ENCODE measurements at regions not wholly inside any gene's neighbourhood (a gene's known extent, or its start where the extent isn't known, plus 50 kb on each side); places are given as distances from the start of the nearest gene placed in this dataset.
"Not testable (repeated sequence)": the region's sequence is repeated elsewhere in the genome, so short reads cannot be mapped to it uniquely, and the experiment has no call there.

- no peak for DNase-seq
These were observed 149.1 kb upstream of the PIK3R1 start for GRCh38 chr5:68066277-68066955.

- not testable (repeated sequence) for DNase-seq
These were observed 150.2 kb upstream of the PIK3R1 start for GRCh38 chr5:68065321-68065720.

GRCh38 chr5:68060382-68060781 is 155.2 kb upstream of the PIK3R1 start:
- DNase-seq = no peak

- no peak for DNase-seq
These were observed 158.4 kb upstream of the PIK3R1 start for GRCh38 chr5:68057191-68057590.

- no peak for DNase-seq
These were observed 159.9 kb upstream of the PIK3R1 start for GRCh38 chr5:68055686-68056085.

- DNase-seq = no peak
These were observed 160.9 kb upstream of the PIK3R1 start for GRCh38 chr5:68054638-68055037.

- no peak for DNase-seq
These were observed 162.4 kb upstream of the PIK3R1 start for GRCh38 chr5:68053202-68053601.

- no peak for DNase-seq
These were observed 166.4 kb upstream of the PIK3R1 start for GRCh38 chr5:68049053-68049713.

- peak in 1 of 2 donors; percentile 12 for DNase-seq
These were observed 167.0 kb upstream of the PIK3R1 start for GRCh38 chr5:68048516-68048915.

- not testable (repeated sequence) for DNase-seq
These were observed 167.5 kb upstream of the PIK3R1 start for GRCh38 chr5:68048054-68048453.

- no peak for DNase-seq
These were observed 168.5 kb upstream of the PIK3R1 start for GRCh38 chr5:68047035-68047434.

GRCh38 chr5:68046445-68046844 is 169.1 kb upstream of the PIK3R1 start:
- peak; percentile 83 to 84 for DNase-seq

- peak; percentile 7 to 39 for DNase-seq
These were observed 174.3 kb upstream of the PIK3R1 start for GRCh38 chr5:68041293-68041692.

- peak; percentile 62 to 73 for DNase-seq
These were observed 178.0 kb upstream of the PIK3R1 start for GRCh38 chr5:68037546-68037945.

- no peak for DNase-seq
These were observed 181.5 kb upstream of the PIK3R1 start for GRCh38 chr5:68033961-68034571.

- DNase-seq = no peak
These were observed 182.5 kb upstream of the PIK3R1 start for GRCh38 chr5:68033029-68033428.

GRCh38 chr5:68032216-68032762 is 183.3 kb upstream of the PIK3R1 start:
- DNase-seq = no peak

GRCh38 chr5:68028131-68028727 is 187.3 kb upstream of the PIK3R1 start:
- no peak for DNase-seq

- no peak for DNase-seq
These were observed 188.0 kb upstream of the PIK3R1 start for GRCh38 chr5:68027519-68027918.

- DNase-seq = peak in 1 of 2 donors; percentile 23
These were observed 189.3 kb upstream of the PIK3R1 start for GRCh38 chr5:68026092-68026885.

GRCh38 chr5:68024426-68024825 is 191.1 kb upstream of the PIK3R1 start:
- no peak for DNase-seq

- DNase-seq = no peak
These were observed 193.6 kb upstream of the PIK3R1 start for GRCh38 chr5:68021916-68022315.

GRCh38 chr5:68021227-68021626 is 194.3 kb upstream of the PIK3R1 start:
- no peak for DNase-seq
